H9 (cell line): ENCODE measurements at regions not wholly inside any gene's neighbourhood (a gene's known extent, or its start where the extent isn't known, plus 50 kb on each side); places are given as distances from the start of the nearest gene placed in this dataset.

ENCODE experiments used
- DNase-seq: peaks from one replicate; pipeline ENCODE4 v3.0.0-alpha.2; 2017
- H2AFZ ChIP-seq: one replicate; pipeline ENCODE4 v1.6.1; 2013; ENCODE audit warnings: mild to moderate bottlenecking, low read length, control low read depth, moderate library complexity
- H2AK5ac ChIP-seq: 2 replicates; pipeline ENCODE4 v1.6.1; 2013; ENCODE audit warnings: low read length, control low read depth, mixed read lengths; ENCODE audit not compliant: insufficient read length
- H2BK120ac ChIP-seq: one replicate; pipeline ENCODE4 v1.6.1; 2013; ENCODE audit warnings: low read depth, mild to moderate bottlenecking, low read length, control low read depth, inconsistent platforms; ENCODE audit not compliant: poor library complexity, severe bottlenecking
- H2BK12ac ChIP-seq: 2 replicates; pipeline ENCODE4 v1.6.1; 2013; ENCODE audit warnings: low read length, control low read depth, mixed read lengths, low read depth; ENCODE audit not compliant: insufficient read length
- H2BK15ac ChIP-seq: 2 replicates; pipeline ENCODE4 v1.6.1; 2013; ENCODE audit warnings: low read depth, low read length, control low read depth
- H2BK20ac ChIP-seq: one replicate; pipeline ENCODE4 v1.6.1; 2013; ENCODE audit warnings: low read depth, mild to moderate bottlenecking, low read length, control low read depth, inconsistent platforms; ENCODE audit not compliant: poor library complexity, severe bottlenecking
- H2BK5ac ChIP-seq: 2 replicates; pipeline ENCODE4 v1.6.1; 2013; ENCODE audit warnings: low read length, control low read depth, mixed read lengths; ENCODE audit not compliant: insufficient read length
- H3K14ac ChIP-seq: 2 replicates; pipeline ENCODE4 v1.6.1; 2013; ENCODE audit warnings: low read length, control low read depth; ENCODE audit not compliant: insufficient read depth
- H3K18ac ChIP-seq: 2 replicates; pipeline ENCODE4 v1.6.1; 2013; ENCODE audit warnings: low read depth, mild to moderate bottlenecking, mixed read lengths, low read length, control low read depth; ENCODE audit not compliant: insufficient read length
- H3K23ac ChIP-seq: 2 replicates; pipeline ENCODE4 v1.6.1; 2013; ENCODE audit warnings: low read length, control low read depth, mixed read lengths, low read depth; ENCODE audit not compliant: insufficient read length
- H3K23me2 ChIP-seq: 2 replicates; pipeline ENCODE4 v1.6.1; 2013; ENCODE audit warnings: low read depth, mild to moderate bottlenecking, mixed read lengths, low read length, control low read depth; ENCODE audit not compliant: insufficient read length, poor library complexity, severe bottlenecking
- H3K27ac ChIP-seq: 2 replicates; pipeline ENCODE4 v1.5.1; 2013; ENCODE audit warnings: low read length, control low read depth, mixed read lengths, low read depth; ENCODE audit not compliant: insufficient read length
- H3K27me3 ChIP-seq: 2 replicates; pipeline ENCODE4 v1.6.1; 2013; ENCODE audit warnings: low read length, control low read depth, inconsistent platforms; ENCODE audit not compliant: insufficient read depth
- H3K4ac ChIP-seq: 2 replicates; pipeline ENCODE4 v1.6.1; 2013; ENCODE audit warnings: low read depth, mild to moderate bottlenecking, control low read depth, inconsistent platforms, low read length, moderate library complexity
- H3K4me1 ChIP-seq: 2 replicates; pipeline ENCODE4 v1.6.1; 2013; ENCODE audit warnings: low read length, control low read depth, inconsistent platforms; ENCODE audit not compliant: insufficient read depth
- H3K4me2 ChIP-seq: 2 replicates; pipeline ENCODE4 v1.6.1; 2013; ENCODE audit warnings: low read length, control low read depth, mixed read lengths; ENCODE audit not compliant: insufficient read length, insufficient read depth
- H3K56ac ChIP-seq: 2 replicates; pipeline ENCODE4 v1.6.1; 2013; ENCODE audit warnings: low read depth, mild to moderate bottlenecking, mixed read lengths, low read length, control low read depth; ENCODE audit not compliant: insufficient read length
- H3K79me1 ChIP-seq: 2 replicates; pipeline ENCODE4 v1.6.1; 2013; ENCODE audit warnings: low read depth, mild to moderate bottlenecking, moderate library complexity, low read length, control low read depth, inconsistent platforms; ENCODE audit not compliant: insufficient read depth, poor library complexity, severe bottlenecking
- H3K79me2 ChIP-seq: 2 replicates; pipeline ENCODE4 v1.6.1; 2013; ENCODE audit warnings: low read length, control low read depth, inconsistent platforms; ENCODE audit not compliant: insufficient read depth
- H3K9ac ChIP-seq: 2 replicates; pipeline ENCODE4 v1.6.1; 2013; ENCODE audit warnings: low read length, control low read depth, mixed read lengths; ENCODE audit not compliant: insufficient read length; ENCODE audit errors: extremely low read depth
- H3K9me3 ChIP-seq: one replicate; pipeline ENCODE4 v1.6.1; 2013; ENCODE audit warnings: low read depth, low read length, inconsistent platforms; ENCODE audit not compliant: control insufficient read depth
- H3T11ph ChIP-seq: one replicate; pipeline ENCODE4 v1.6.1; 2013; ENCODE audit warnings: mild to moderate bottlenecking, low read length, control low read depth, inconsistent platforms
- H4K20me1 ChIP-seq: one replicate; pipeline ENCODE4 v1.6.1; 2013; ENCODE audit not compliant: control insufficient read depth, insufficient read length, insufficient read depth
- H4K5ac ChIP-seq: 2 replicates; pipeline ENCODE4 v1.6.1; 2013; ENCODE audit warnings: low read depth, mild to moderate bottlenecking, mixed read lengths, low read length, control low read depth; ENCODE audit not compliant: insufficient read length
- H4K8ac ChIP-seq: replicated peaks from 2 replicates; pipeline ENCODE4 v1.6.1; 2013; ENCODE audit warnings: low read length, control low read depth, mixed read lengths, low read depth; ENCODE audit not compliant: insufficient read length
- H4K91ac ChIP-seq: 2 replicates; pipeline ENCODE4 v1.6.1; 2013; ENCODE audit warnings: low read depth, mild to moderate bottlenecking, moderate library complexity, mixed read lengths, low read length, control low read depth; ENCODE audit not compliant: insufficient read length
- H3K27ac Mint-ChIP-seq, 3 experiments: 2 replicates in 2 of 3; 3 replicates in 1 of 3; pipeline ENCODE4 v1.8.0; 2020 to 2021; ENCODE audit warnings: mixed read lengths in 3 of 3, mild to moderate bottlenecking in 1 of 3, moderate library complexity in 1 of 3
- H3K27me3 Mint-ChIP-seq: 2 replicates; pipeline ENCODE4 v1.8.0; 2021; ENCODE audit warnings: low read depth, mild to moderate bottlenecking, moderate library complexity, mixed read lengths
- H3K36me3 Mint-ChIP-seq, 3 experiments: 2 replicates in 2 of 3; 3 replicates in 1 of 3; pipeline ENCODE4 v1.8.0; 2020 to 2021; ENCODE audit warnings: low read depth in 3 of 3, mixed read lengths in 3 of 3; ENCODE audit not compliant: insufficient read depth in 1 of 3
- H3K4me1 Mint-ChIP-seq, 2 experiments: 2 replicates each; pipeline ENCODE4 v1.8.0; 2020; ENCODE audit warnings: mixed read lengths in 2 of 2
- H3K4me3 Mint-ChIP-seq, 2 experiments: 2 replicates in 1 of 2; 3 replicates in 1 of 2; pipeline ENCODE4 v1.8.0; 2020 to 2021; ENCODE audit warnings: mild to moderate bottlenecking in 2 of 2, mixed read lengths in 2 of 2, moderate library complexity in 1 of 2
- H3K9me3 Mint-ChIP-seq, 2 experiments: 2 replicates in 1 of 2; 3 replicates in 1 of 2; pipeline ENCODE4 v1.8.0; 2020; ENCODE audit warnings: mild to moderate bottlenecking in 2 of 2, mixed read lengths in 2 of 2, moderate library complexity in 1 of 2
- WGBS: extraction: QIAGEN DNeasy Blood & Tissue Kit; methylation state at CpG from one replicate; pipeline ENCODE4 v1.1.7; 2013; ENCODE audit warnings: missing lambda C conversion rate, low lambda C conversion rate, mixed read lengths; ENCODE audit not compliant: insufficient read length; ENCODE audit errors: extremely low coverage; 5-methylcytosine and 5-hydroxymethylcytosine counted together
- TF ChIP-seq, protein P1 (sequence below): fragments of 200-600 bp; sonication (generic); conservative IDR thresholded peaks from 3 replicates; pipeline ENCODE4 v1.8.0; 2021; ENCODE audit warnings: antibody characterized with exemption, mild to moderate bottlenecking

DNA sequence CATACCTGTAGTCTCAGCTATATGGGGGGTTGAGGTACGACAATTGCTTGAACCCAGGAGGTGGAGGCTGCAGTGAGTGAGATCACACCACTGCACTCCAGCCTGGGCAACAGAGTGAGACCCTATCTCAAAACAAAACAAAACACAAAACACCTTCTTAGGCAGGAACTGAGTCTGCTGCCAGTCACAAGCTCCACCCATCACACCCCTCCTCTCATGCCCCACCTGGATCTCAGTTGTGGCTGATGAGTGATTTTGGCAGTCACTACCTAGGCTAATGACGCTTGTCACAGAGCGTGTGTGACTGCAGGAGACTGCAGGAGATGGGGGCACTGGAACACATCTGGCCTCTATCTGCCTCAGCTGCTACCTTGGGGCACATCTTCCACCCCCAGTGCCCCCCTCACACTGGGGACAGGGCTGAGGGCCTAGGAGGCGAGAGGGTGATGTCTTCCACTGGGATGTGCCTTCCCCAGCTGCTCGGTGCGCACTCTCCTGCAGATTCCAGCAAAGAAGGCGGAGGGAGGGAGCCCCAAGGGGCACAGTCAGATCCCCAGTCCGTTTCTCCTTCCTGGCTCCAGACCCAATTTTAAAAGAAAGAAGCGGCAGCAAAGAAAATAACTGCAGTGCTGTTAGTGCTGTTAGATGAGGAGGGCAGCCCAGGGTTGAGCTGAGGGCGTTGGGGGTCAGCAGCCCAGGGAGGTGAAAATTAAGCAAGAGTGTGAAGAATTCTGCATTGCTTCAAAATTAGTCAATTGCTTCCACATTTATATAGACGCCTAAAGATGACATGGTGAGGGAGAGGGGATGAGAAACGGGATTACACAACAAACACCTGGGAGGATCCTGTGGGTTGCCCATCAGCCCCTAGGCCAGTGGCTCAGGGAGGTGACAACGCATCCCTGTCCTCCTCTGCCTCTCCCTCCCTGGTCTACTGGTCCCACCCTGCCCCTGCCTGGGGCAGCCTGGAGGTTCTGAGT, 143.6 kb upstream of the HAAO start:
- H3K4me1 Mint-ChIP-seq = peaks cover 19 to 22% of the 10 kb centered on the region in 2 experiments
- Histone ChIP-seq H2BK120ac (no peak overlapping the region), H3K9ac (no peak overlapping the region), H3K27ac (no peak overlapping the region), H3K18ac (no peak overlapping the region), H4K8ac (no peak overlapping the region), H3K56ac (no peak overlapping the region), H2AK5ac (no peak overlapping the region), H2BK15ac (no peak overlapping the region), H3K9me3 (no peaks in the 10 kb centered on the region), H3K27me3 (no peaks in the 10 kb centered on the region), H4K91ac (no peak overlapping the region), H3K4me2 (no peak overlapping the region), H3K79me2 (no peaks in the 10 kb centered on the region), H2BK12ac (no peak overlapping the region), H3K4me1 (no peaks in the 10 kb centered on the region), H3K4ac (no peak overlapping the region), H3T11ph (no peak overlapping the region), H3K14ac (no peak overlapping the region), H3K79me1 (no peaks in the 10 kb centered on the region), H2BK5ac (no peak overlapping the region), H4K5ac (no peak overlapping the region), H4K20me1 (no peaks in the 10 kb centered on the region), H3K23ac (no peak overlapping the region), H2AFZ (no peak overlapping the region), H2BK20ac (no peak overlapping the region), H3K23me2 (no peaks in the 10 kb centered on the region)
- no peak overlapping the region for H3K27ac Mint-ChIP-seq
- peaks cover 11% of the 10 kb centered on the region for H3K27me3 Mint-ChIP-seq
- no peak overlapping the region for H3K4me3 Mint-ChIP-seq
- no peaks in the 10 kb centered on the region for H3K9me3 Mint-ChIP-seq
- DNase-seq = no peak
- no CpG with 5 or more reads among the region's 13 CpGs for WGBS
- TF ChIP-seq, protein P1, sequence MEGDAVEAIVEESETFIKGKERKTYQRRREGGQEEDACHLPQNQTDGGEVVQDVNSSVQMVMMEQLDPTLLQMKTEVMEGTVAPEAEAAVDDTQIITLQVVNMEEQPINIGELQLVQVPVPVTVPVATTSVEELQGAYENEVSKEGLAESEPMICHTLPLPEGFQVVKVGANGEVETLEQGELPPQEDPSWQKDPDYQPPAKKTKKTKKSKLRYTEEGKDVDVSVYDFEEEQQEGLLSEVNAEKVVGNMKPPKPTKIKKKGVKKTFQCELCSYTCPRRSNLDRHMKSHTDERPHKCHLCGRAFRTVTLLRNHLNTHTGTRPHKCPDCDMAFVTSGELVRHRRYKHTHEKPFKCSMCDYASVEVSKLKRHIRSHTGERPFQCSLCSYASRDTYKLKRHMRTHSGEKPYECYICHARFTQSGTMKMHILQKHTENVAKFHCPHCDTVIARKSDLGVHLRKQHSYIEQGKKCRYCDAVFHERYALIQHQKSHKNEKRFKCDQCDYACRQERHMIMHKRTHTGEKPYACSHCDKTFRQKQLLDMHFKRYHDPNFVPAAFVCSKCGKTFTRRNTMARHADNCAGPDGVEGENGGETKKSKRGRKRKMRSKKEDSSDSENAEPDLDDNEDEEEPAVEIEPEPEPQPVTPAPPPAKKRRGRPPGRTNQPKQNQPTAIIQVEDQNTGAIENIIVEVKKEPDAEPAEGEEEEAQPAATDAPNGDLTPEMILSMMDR = no peak
- no peaks in the 10 kb centered on the region; a peak in 1 of 7 replicates for H3K36me3 Mint-ChIP-seq
